DOHH2 (cell line): ENCODE measurements at regions not wholly inside any gene's neighbourhood (a gene's known extent, or its start where the extent isn't known, plus 50 kb on each side); places are given as distances from the start of the nearest gene placed in this dataset.

Source experiments
- H3F3A ChIP-seq: fragments of 200-600 bp; sonication (generic), shearing (Covaris generic); 2 replicates; pipeline ENCODE4 v1.6.0; 2016; ENCODE audit warnings: antibody characterized with exemption, mild to moderate bottlenecking; ENCODE audit not compliant: control insufficient read depth, insufficient read depth
- H3K27ac ChIP-seq: fragments of 200-600 bp; sonication (generic); 2 replicates; pipeline ENCODE4 v1.5.1; 2014; ENCODE audit warnings: low read depth, mild to moderate bottlenecking, low read length, moderate library complexity
- H3K27me3 ChIP-seq: fragments of 200-600 bp; sonication (generic); 2 replicates; pipeline ENCODE4 v1.6.1; 2014; ENCODE audit warnings: mild to moderate bottlenecking, low read length, mixed read lengths; ENCODE audit not compliant: control insufficient read depth
- H3K36me3 ChIP-seq: fragments of 200-600 bp; sonication (generic); 2 replicates; pipeline ENCODE4 v1.6.1; 2014; ENCODE audit warnings: mild to moderate bottlenecking, low read length, moderate library complexity, mixed read lengths; ENCODE audit not compliant: control insufficient read depth
- H3K4me1 ChIP-seq: fragments of 200-600 bp; sonication (generic); 2 replicates; pipeline ENCODE4 v1.6.1; 2014; ENCODE audit warnings: mild to moderate bottlenecking, low read length, mixed read lengths; ENCODE audit not compliant: control insufficient read depth
- H3K4me2 ChIP-seq: fragments of 200-600 bp; sonication (generic); 2 replicates; pipeline ENCODE4 v1.6.0; 2014; ENCODE audit warnings: mild to moderate bottlenecking, low read length, moderate library complexity
- H3K4me3 ChIP-seq: fragments of 200-600 bp; sonication (generic); 2 replicates; pipeline ENCODE4 v1.5.1; 2014; ENCODE audit warnings: mild to moderate bottlenecking, low read length, mixed read lengths
- H3K79me2 ChIP-seq: fragments of 200-600 bp; sonication (generic); 2 replicates; pipeline ENCODE4 v1.6.1; 2014; ENCODE audit warnings: mild to moderate bottlenecking, low read length, mixed read lengths; ENCODE audit not compliant: control insufficient read depth
- H3K9me2 ChIP-seq: fragments of 200-600 bp; sonication (generic); replicated peaks from 2 replicates; pipeline ENCODE4 v1.6.1; 2014; ENCODE audit warnings: mild to moderate bottlenecking, low read length, mixed read lengths; ENCODE audit not compliant: control insufficient read depth
- H3K9me3 ChIP-seq: fragments of 200-600 bp; sonication (generic); 2 replicates; pipeline ENCODE4 v1.6.1; 2014; ENCODE audit warnings: antibody characterized with exemption, low read length, mixed read lengths; ENCODE audit not compliant: control insufficient read depth, insufficient read depth
- H4K20me1 ChIP-seq: fragments of 200-600 bp; sonication (generic); 2 replicates; pipeline ENCODE4 v1.6.0; 2014; ENCODE audit warnings: low read depth, mild to moderate bottlenecking, antibody characterized with exemption, low read length, moderate library complexity; ENCODE audit not compliant: control insufficient read depth, insufficient read depth
- CTCF ChIP-seq: fragments of 200-600 bp; sonication (generic); IDR thresholded peaks from one replicate; pipeline ENCODE4 v1.5.1; 2014; ENCODE audit warnings: antibody characterized with exemption, mild to moderate bottlenecking, low read depth, low read length; ENCODE audit not compliant: poor library complexity, severe bottlenecking
- EZH2phosphoT487 ChIP-seq: fragments of 200-600 bp; sonication (generic); IDR thresholded peaks from 2 replicates; pipeline ENCODE4 v1.6.1; 2017; ENCODE audit warnings: borderline replicate concordance, mild to moderate bottlenecking, antibody characterized with exemption, low read length, moderate library complexity, mixed read lengths

- Histone ChIP-seq H3K36me3 (no peaks in the 10 kb centered on the region), H3K4me3 (no peak overlapping the region), H3F3A (no peaks in the 10 kb centered on the region), H3K9me3 (no peaks in the 10 kb centered on the region), H3K27me3 (peaks cover 13% of the 10 kb centered on the region), H3K9me2 (no peaks in the 10 kb centered on the region), H3K4me1 (no peaks in the 10 kb centered on the region), H3K4me2 (no peak overlapping the region), H4K20me1 (no peaks in the 10 kb centered on the region), H3K27ac (no peak overlapping the region), H3K79me2 (no peaks in the 10 kb centered on the region)
- TF ChIP-seq EZH2phosphoT487 (no peak), CTCF (no peak)
Measured at GRCh38 chr7:46191776-46192175, 270.7 kb upstream of the IGFBP3 start.

GRCh38 chr7:46191296-46191695 is 270.2 kb upstream of the IGFBP3 start:
- Histone ChIP-seq H3K36me3 (no peaks in the 10 kb centered on the region), H3K79me2 (no peaks in the 10 kb centered on the region), H3K9me2 (no peaks in the 10 kb centered on the region), H3K4me2 (no peak overlapping the region), H3K27me3 (peaks cover 13% of the 10 kb centered on the region), H3K9me3 (no peaks in the 10 kb centered on the region), H3K4me1 (no peaks in the 10 kb centered on the region), H3F3A (no peaks in the 10 kb centered on the region), H4K20me1 (no peaks in the 10 kb centered on the region), H3K27ac (no peak overlapping the region), H3K4me3 (no peak overlapping the region)
- TF ChIP-seq CTCF (no peak), EZH2phosphoT487 (no peak)

- Histone ChIP-seq H3K36me3 (no peaks in the 10 kb centered on the region), H3K27me3 (peaks cover 13% of the 10 kb centered on the region), H3F3A (no peaks in the 10 kb centered on the region), H3K9me2 (no peaks in the 10 kb centered on the region), H3K27ac (no peak overlapping the region), H3K79me2 (no peaks in the 10 kb centered on the region), H3K4me1 (no peaks in the 10 kb centered on the region), H4K20me1 (no peaks in the 10 kb centered on the region), H3K4me2 (no peak overlapping the region), H3K4me3 (no peak overlapping the region), H3K9me3 (no peaks in the 10 kb centered on the region)
- TF ChIP-seq CTCF (no peak), EZH2phosphoT487 (no peak)
Measured at GRCh38 chr7:46189255-46189790, 268.3 kb upstream of the IGFBP3 start.

- Histone ChIP-seq H3K9me3 (no peaks in the 10 kb centered on the region), H3K4me3 (no peak overlapping the region), H3K27ac (no peak overlapping the region), H3K4me1 (no peaks in the 10 kb centered on the region), H3K4me2 (no peak overlapping the region), H3K36me3 (no peaks in the 10 kb centered on the region), H3K9me2 (no peaks in the 10 kb centered on the region), H4K20me1 (no peaks in the 10 kb centered on the region), H3K27me3 (peaks cover 13% of the 10 kb centered on the region), H3K79me2 (no peaks in the 10 kb centered on the region), H3F3A (no peaks in the 10 kb centered on the region)
- TF ChIP-seq CTCF: no peak
- no peak for TF ChIP-seq EZH2phosphoT487
Measured at GRCh38 chr7:46186131-46186530, 265.1 kb upstream of the IGFBP3 start.
